ENCODE measurements at regions not wholly inside any gene's neighbourhood (a gene's known extent, or its start where the extent isn't known, plus 50 kb on each side); places are given as distances from the start of the nearest gene placed in this dataset.

DNA sequence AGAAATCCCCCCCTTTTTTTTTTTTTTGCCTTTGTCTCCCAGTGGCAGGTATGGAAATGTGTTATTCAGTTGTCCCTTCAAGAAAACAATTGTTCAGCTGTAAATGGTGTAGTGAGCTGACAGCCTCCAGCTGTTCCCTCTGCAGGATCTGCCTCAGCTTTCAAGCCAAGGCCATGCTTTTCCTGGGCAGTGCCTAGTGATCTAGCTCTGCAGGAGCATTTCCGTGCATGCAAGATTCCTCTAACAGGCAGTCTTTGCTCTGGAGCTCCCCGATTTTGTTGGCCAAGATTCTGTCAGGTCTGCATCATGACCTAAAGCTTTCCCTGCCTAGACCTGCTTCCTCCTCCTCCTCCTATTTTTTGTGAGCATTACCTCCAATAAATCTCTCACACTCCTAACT lies 300.7 kb upstream of the UBE2E3 start:
- TF ChIP-seq GATA3 (IDR thresholded peaks at IDR 0.05; ENCODE audit: low read depth, low read length), result no peak
- no peak for TF ChIP-seq GATA2 (IDR thresholded peaks at IDR 0.05; ENCODE audit: low read depth, low read length)
